MV-4-11 (cell line): ENCODE measurements at regions not wholly inside any gene's neighbourhood (a gene's known extent, or its start where the extent isn't known, plus 50 kb on each side); places are given as distances from the start of the nearest gene placed in this dataset.

Experiments
- DNase-seq: peaks from one replicate; lab custom pipeline; 2025; lab: John Stamatoyannopoulos, UW

- no peak for DNase-seq
Measured at GRCh38 chr16:35506018-35506897, 2046.8 kb downstream of the TP53TG3F start.

GRCh38 chr16:35506898-35507194 lies 2047.4 kb downstream of the TP53TG3F start:
- DNase-seq: no peak

GRCh38 chr16:35510701-35511100 lies 2051.3 kb downstream of the TP53TG3F start:
- DNase-seq: no peak

GRCh38 chr16:35516551-35516950 lies 2057.1 kb downstream of the TP53TG3F start:
- peak; percentile 52 for DNase-seq

- no peak for DNase-seq
Measured at GRCh38 chr16:35516971-35517370, 2057.6 kb downstream of the TP53TG3F start.

GRCh38 chr16:35523991-35524390 lies 2064.6 kb downstream of the TP53TG3F start:
- DNase-seq: no peak

- no peak for DNase-seq
Measured at GRCh38 chr16:35525979-35526590, 2066.7 kb downstream of the TP53TG3F start.

GRCh38 chr16:35532576-35532975 lies 2073.2 kb downstream of the TP53TG3F start:
- no peak for DNase-seq

GRCh38 chr16:35533683-35534082 lies 2074.3 kb downstream of the TP53TG3F start:
- DNase-seq: no peak

- no peak for DNase-seq
Measured at GRCh38 chr16:35543486-35543885, 2084.1 kb downstream of the TP53TG3F start.

- DNase-seq: no peak
Measured at GRCh38 chr16:35552763-35553162, 2093.4 kb downstream of the TP53TG3F start.

- DNase-seq: no peak
Measured at GRCh38 chr16:35557731-35558130, 2098.3 kb downstream of the TP53TG3F start.

- DNase-seq: peak; percentile 45
Measured at GRCh38 chr16:35559911-35560636, 2100.7 kb downstream of the TP53TG3F start.

GRCh38 chr16:35560637-35560984 lies 2101.2 kb downstream of the TP53TG3F start:
- DNase-seq: no peak

GRCh38 chr16:35561346-35561745 lies 2101.9 kb downstream of the TP53TG3F start:
- no peak for DNase-seq

- DNase-seq: no peak
Measured at GRCh38 chr16:35562471-35562870, 2103.1 kb downstream of the TP53TG3F start.

- no peak for DNase-seq
Measured at GRCh38 chr16:35562919-35563318, 2103.5 kb downstream of the TP53TG3F start.

GRCh38 chr16:35564148-35564547 lies 2104.7 kb downstream of the TP53TG3F start:
- DNase-seq: no peak

GRCh38 chr16:35564889-35565288 lies 2105.5 kb downstream of the TP53TG3F start:
- DNase-seq: no peak

- no peak for DNase-seq
Measured at GRCh38 chr16:35565626-35566025, 2106.2 kb downstream of the TP53TG3F start.

- DNase-seq: no peak
Measured at GRCh38 chr16:35569413-35569812, 2110.0 kb downstream of the TP53TG3F start.

- peak; percentile 69 for DNase-seq
Measured at GRCh38 chr16:35570946-35571345, 2111.5 kb downstream of the TP53TG3F start.

GRCh38 chr16:35572186-35572585 lies 2112.8 kb downstream of the TP53TG3F start:
- DNase-seq: no peak
